K562 (cell line): ENCODE measurements at regions not wholly inside any gene's neighbourhood (a gene's known extent, or its start where the extent isn't known, plus 50 kb on each side); places are given as distances from the start of the nearest gene placed in this dataset.

Experiments
- CREM ChIP-seq: IDR thresholded peaks from 2 replicates; pipeline ENCODE4 v1.6.1; 2014; ENCODE audit warnings: antibody characterized with exemption, low read depth
- CTCF ChIP-seq, 3 experiments: IDR thresholded peaks in 2 of 3; conservative IDR thresholded peaks in 1 of 3; 2 replicates each; pipeline ENCODE4 v1.5.1; 2011 to 2012; ENCODE audit warnings: low read length in 3 of 3, mild to moderate bottlenecking in 3 of 3, control low read depth in 2 of 3, improper control_type of control experiment in 1 of 3, inconsistent platforms in 1 of 3, low read depth in 1 of 3, mixed read lengths in 1 of 3, moderate library complexity in 1 of 3; ENCODE audit not compliant: insufficient read depth in 2 of 3
- GMEB1 ChIP-seq: fragments of 250-450 bp; sonication (Bioruptor Pico); IDR thresholded peaks from 2 replicates; pipeline ENCODE4 v1.4.0; 2020; ENCODE audit warnings: mild to moderate bottlenecking
- MEF2D ChIP-seq: conservative IDR thresholded peaks from 2 replicates; pipeline ENCODE4 v1.6.1; 2016; ENCODE audit warnings: low read depth, missing genetic modification characterization, missing compliant biosample characterization
- NBN ChIP-seq: fragments of 450-650 bp; IDR thresholded peaks from 2 replicates; pipeline ENCODE4 v1.6.1; 2016; ENCODE audit warnings: low read depth, mild to moderate bottlenecking
- PKNOX1 ChIP-seq: fragments of 450-650 bp; IDR thresholded peaks from 2 replicates; pipeline ENCODE4 v1.6.1; 2016
- POLR2A ChIP-seq: fragments of 450-650 bp; conservative IDR thresholded peaks from 2 replicates; pipeline ENCODE4 v1.6.1; 2016
- POLR3A ChIP-seq: IDR thresholded peaks from 2 replicates; pipeline ENCODE4 v1.6.1; 2011; ENCODE audit warnings: borderline replicate concordance, mild to moderate bottlenecking, moderate library complexity; ENCODE audit not compliant: insufficient read length, insufficient read depth; ENCODE audit errors: extremely low read depth
- ZNF24 ChIP-seq: fragments of 450-650 bp; IDR thresholded peaks from 2 replicates; pipeline ENCODE4 v1.6.1; 2016

- TF ChIP-seq CTCF (IDR thresholded peaks at IDR 0.05 in 2 of 3, conservative IDR thresholded peaks at IDR 0.05 in 1 of 3; ENCODE audit: insufficient read depth in 2 of 3, low read depth in 1 of 3, low read length in 3 of 3) (no peak), PKNOX1 (no peak), ZNF24 (no peak), CREM (no peak), MEF2D (tag) (no peak), POLR2A (no peak), NBN (no peak), POLR3A (no peak), GMEB1 (CRISPR knock-in tag) (no peak)
These were observed 63.0 kb upstream of the NKD1 start for GRCh38 chr16:50485232-50485631.
